A673 (cell line): ENCODE measurements at regions not wholly inside any gene's neighbourhood (a gene's known extent, or its start where the extent isn't known, plus 50 kb on each side); places are given as distances from the start of the nearest gene placed in this dataset.

ENCODE experiments used
- BruUV-seq: library from RNA; stranded (reverse); fragments of 400-500 nt; replicated peaks from 2 replicates; lab custom pipeline; 2021; lab: Mats Ljungman, UMichigan
- CTCF ChIA-PET: fragments of 300-600 bp; sonication (Branson Sonifier 250); formaldehyde crosslinking; loops from one replicate; lab custom pipeline; 2022; ENCODE audit warnings: antibody characterized with exemption; lab: Charles Lee
- POLR2A ChIA-PET: fragments of 300-600 bp; sonication (Branson Sonifier 250); formaldehyde crosslinking; loops from one replicate; lab custom pipeline; 2022; ENCODE audit warnings: antibody characterized with exemption; ENCODE audit not compliant: low non-redundant PET; lab: Charles Lee
- DNase-seq: peaks from one replicate; pipeline ENCODE4 v3.0.0-alpha.2; 2015; ENCODE audit warnings: low spot score
- H3K27ac ChIP-seq: fragments of 200-600 bp; sonication (generic); 2 replicates; pipeline ENCODE4 v1.5.1; 2016; ENCODE audit warnings: mixed run types, low read depth, mild to moderate bottlenecking, mixed read lengths, antibody characterized with exemption, low read length; ENCODE audit not compliant: poor library complexity, severe bottlenecking
- H3K27me3 ChIP-seq: fragments of 200-600 bp; sonication (generic); replicated peaks from 2 replicates; pipeline ENCODE4 v1.6.1; 2017; ENCODE audit warnings: mixed run types, low read depth, mild to moderate bottlenecking, mixed read lengths, antibody characterized with exemption, low read length; ENCODE audit not compliant: insufficient read depth, poor library complexity
- H3K36me3 ChIP-seq: fragments of 200-600 bp; sonication (generic); 2 replicates; pipeline ENCODE4 v1.6.1; 2016; ENCODE audit warnings: mixed run types, mild to moderate bottlenecking, mixed read lengths, antibody characterized with exemption, low read length; ENCODE audit not compliant: insufficient read depth, poor library complexity, severe bottlenecking
- H3K4me1 ChIP-seq: fragments of 200-600 bp; sonication (generic); 2 replicates; pipeline ENCODE4 v1.6.1; 2017; ENCODE audit warnings: mixed run types, mild to moderate bottlenecking, mixed read lengths, antibody characterized with exemption, low read length; ENCODE audit not compliant: insufficient read depth, poor library complexity, severe bottlenecking
- H3K4me3 ChIP-seq: fragments of 200-600 bp; sonication (generic); 2 replicates; pipeline ENCODE4 v1.5.1; 2016; ENCODE audit warnings: low read depth, mixed run types, mild to moderate bottlenecking, mixed read lengths, low read length; ENCODE audit not compliant: poor library complexity, severe bottlenecking
- H3K9me3 ChIP-seq: fragments of 200-600 bp; sonication (generic); 2 replicates; pipeline ENCODE4 v1.6.1; 2016; ENCODE audit warnings: mixed run types, low read depth, mild to moderate bottlenecking, mixed read lengths, antibody characterized with exemption, low read length; ENCODE audit not compliant: poor library complexity, severe bottlenecking
- EZH2 ChIP-seq: fragments of 200-600 bp; sonication (generic); IDR thresholded peaks from 2 replicates; pipeline ENCODE4 v1.6.1; 2017; ENCODE audit warnings: borderline replicate concordance, low read depth, mild to moderate bottlenecking, mixed read lengths, antibody characterized with exemption, low read length; ENCODE audit not compliant: poor library complexity, severe bottlenecking
- intact Hi-C: fragments of 100-400 bp; cut with micrococcal nuclease; formaldehyde crosslinking; loops from one replicate; pipeline ENCODE4 v1.10.0; 2022; ENCODE audit not compliant: unreplicated experiment
- TF ChIP-seq, protein P1 (sequence below): fragments of 300-800, 200-600 bp; sonication (generic); conservative IDR thresholded peaks from 2 replicates; pipeline ENCODE4 v1.5.1; 2017; ENCODE audit warnings: low read depth, mild to moderate bottlenecking, antibody characterized with exemption, low read length, moderate library complexity, mixed read lengths

DNA sequence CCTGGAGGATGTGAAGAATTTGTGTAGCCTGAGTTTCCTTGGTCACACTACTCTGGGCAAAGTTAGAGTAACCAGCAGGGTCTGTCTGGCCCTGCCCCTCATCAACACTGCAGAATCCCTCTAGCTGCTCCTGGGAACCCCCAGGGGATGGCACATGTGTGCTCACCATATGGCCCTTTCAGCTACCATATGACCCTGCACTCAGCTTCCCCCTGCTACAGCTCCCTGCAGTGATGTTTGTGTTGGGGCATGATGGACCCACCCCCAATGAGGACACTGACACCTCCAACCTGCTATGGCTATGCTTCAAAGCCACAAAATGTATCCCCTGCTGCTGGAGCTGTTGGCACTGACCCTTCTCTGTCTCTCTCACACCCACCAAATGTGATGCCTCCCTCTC lies 152.7 kb downstream of the SNX18 start:
- H3K27ac ChIP-seq = no peak overlapping the region
- intact Hi-C loops = no loop called here
- no peaks in the 10 kb centered on the region for H3K27me3 ChIP-seq
- no TSS peak for BruUV-seq
- H3K4me1 ChIP-seq = peaks cover 13% of the 10 kb centered on the region
- ChIA-PET CTCF (no interaction called here), POLR2A (no interaction called here)
- no peak overlapping the region for H3K4me3 ChIP-seq
- peaks cover 22% of the 10 kb centered on the region for H3K9me3 ChIP-seq
- H3K36me3 ChIP-seq = no peaks in the 10 kb centered on the region
- DNase-seq = no peak
- TF ChIP-seq EZH2 = no peak
- TF ChIP-seq, protein P1, sequence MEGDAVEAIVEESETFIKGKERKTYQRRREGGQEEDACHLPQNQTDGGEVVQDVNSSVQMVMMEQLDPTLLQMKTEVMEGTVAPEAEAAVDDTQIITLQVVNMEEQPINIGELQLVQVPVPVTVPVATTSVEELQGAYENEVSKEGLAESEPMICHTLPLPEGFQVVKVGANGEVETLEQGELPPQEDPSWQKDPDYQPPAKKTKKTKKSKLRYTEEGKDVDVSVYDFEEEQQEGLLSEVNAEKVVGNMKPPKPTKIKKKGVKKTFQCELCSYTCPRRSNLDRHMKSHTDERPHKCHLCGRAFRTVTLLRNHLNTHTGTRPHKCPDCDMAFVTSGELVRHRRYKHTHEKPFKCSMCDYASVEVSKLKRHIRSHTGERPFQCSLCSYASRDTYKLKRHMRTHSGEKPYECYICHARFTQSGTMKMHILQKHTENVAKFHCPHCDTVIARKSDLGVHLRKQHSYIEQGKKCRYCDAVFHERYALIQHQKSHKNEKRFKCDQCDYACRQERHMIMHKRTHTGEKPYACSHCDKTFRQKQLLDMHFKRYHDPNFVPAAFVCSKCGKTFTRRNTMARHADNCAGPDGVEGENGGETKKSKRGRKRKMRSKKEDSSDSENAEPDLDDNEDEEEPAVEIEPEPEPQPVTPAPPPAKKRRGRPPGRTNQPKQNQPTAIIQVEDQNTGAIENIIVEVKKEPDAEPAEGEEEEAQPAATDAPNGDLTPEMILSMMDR = no peak

DNA sequence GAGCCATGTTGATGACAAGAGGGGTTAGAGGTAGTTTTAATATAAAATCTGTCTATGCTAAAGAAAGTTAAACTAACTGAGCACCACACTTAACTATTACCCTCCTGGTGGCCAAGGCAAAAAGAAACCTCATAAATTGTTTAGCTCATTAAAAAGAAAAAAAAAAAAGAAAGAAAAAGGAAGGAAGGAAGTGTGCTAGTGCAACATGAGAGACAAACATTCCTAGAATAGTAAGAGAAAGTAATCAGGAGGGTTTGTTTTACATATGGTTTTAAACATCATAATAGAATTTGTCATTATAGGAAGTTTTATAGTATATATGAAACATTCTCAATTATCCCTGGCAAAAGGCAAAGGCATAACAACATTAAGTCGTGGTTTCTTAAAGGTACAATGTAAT lies 152.3 kb downstream of the SNX18 start:
- no peak for DNase-seq
- Histone ChIP-seq H3K4me1 (peaks cover 13% of the 10 kb centered on the region), H3K4me3 (no peak overlapping the region), H3K36me3 (no peaks in the 10 kb centered on the region), H3K9me3 (peaks cover 22% of the 10 kb centered on the region), H3K27ac (no peak overlapping the region), H3K27me3 (no peaks in the 10 kb centered on the region)
- BruUV-seq = no TSS peak
- intact Hi-C loops = no loop called here
- POLR2A ChIA-PET = interaction anchor here (0.6 kb wide), 3 partner anchors 14 to 905 kb away, joined by 3 to 6 read pairs (median 4); no protein-coding TSS in a partner anchor
- TF ChIP-seq, protein P1 = no peak
- no peak for TF ChIP-seq EZH2
- CTCF ChIA-PET = no interaction called here

GRCh38 chr5:54669285-54669684 lies 151.7 kb downstream of the SNX18 start:
- no peaks in the 10 kb centered on the region for H3K27me3 ChIP-seq
- no peaks in the 10 kb centered on the region for H3K36me3 ChIP-seq
- POLR2A ChIA-PET = interaction anchor here (0.6 kb wide), 3 partner anchors 13 to 905 kb away, joined by 3 to 6 read pairs (median 4); no protein-coding TSS in a partner anchor
- intact Hi-C loops = no loop called here
- CTCF ChIA-PET = no interaction called here
- peaks cover 22% of the 10 kb centered on the region for H3K9me3 ChIP-seq
- no peak for TF ChIP-seq EZH2
- TF ChIP-seq, protein P1 = no peak
- no TSS peak for BruUV-seq
- no peak for DNase-seq
- H3K4me1 ChIP-seq = peaks cover 13% of the 10 kb centered on the region
- H3K4me3 ChIP-seq = no peak overlapping the region
- H3K27ac ChIP-seq = no peak overlapping the region
